ENCODE measurements at regions not wholly inside any gene's neighbourhood (a gene's known extent, or its start where the extent isn't known, plus 50 kb on each side); places are given as distances from the start of the nearest gene placed in this dataset.

- TF ChIP-seq CTCF (IDR thresholded peaks at IDR 0.05) (no peak), POLR2A (IDR thresholded peaks at IDR 0.05) (no peak)
Measured at GRCh38 chr5:175328687-175329086, 115.3 kb downstream of the DRD1 start.

Measured in esophagus squamous epithelium (tissue), 4 donors.